Choroid plexus epithelial cell (primary cell): ENCODE measurements at regions not wholly inside any gene's neighbourhood (a gene's known extent, or its start where the extent isn't known, plus 50 kb on each side); places are given as distances from the start of the nearest gene placed in this dataset.

Experiments
- DNase-seq: peaks from one replicate; pipeline ENCODE4 v3.0.0-alpha.2; 2010; ENCODE audit warnings: low read depth
- H3K4me3 ChIP-seq: 2 replicates; pipeline ENCODE4 v1.5.1; 2011; ENCODE audit warnings: low read depth, mild to moderate bottlenecking, control low read depth, low read length, moderate library complexity
- TF ChIP-seq, protein P1 (sequence below): conservative IDR thresholded peaks from 2 replicates; pipeline ENCODE4 v1.5.1; 2011; ENCODE audit warnings: low read depth, mild to moderate bottlenecking, control low read depth, inconsistent platforms, low read length, moderate library complexity

GRCh38 chr5:125597338-125597737 lies 825.9 kb upstream of the GRAMD2B start:
- H3K4me3 ChIP-seq: no peak overlapping the region
- TF ChIP-seq, protein P1, sequence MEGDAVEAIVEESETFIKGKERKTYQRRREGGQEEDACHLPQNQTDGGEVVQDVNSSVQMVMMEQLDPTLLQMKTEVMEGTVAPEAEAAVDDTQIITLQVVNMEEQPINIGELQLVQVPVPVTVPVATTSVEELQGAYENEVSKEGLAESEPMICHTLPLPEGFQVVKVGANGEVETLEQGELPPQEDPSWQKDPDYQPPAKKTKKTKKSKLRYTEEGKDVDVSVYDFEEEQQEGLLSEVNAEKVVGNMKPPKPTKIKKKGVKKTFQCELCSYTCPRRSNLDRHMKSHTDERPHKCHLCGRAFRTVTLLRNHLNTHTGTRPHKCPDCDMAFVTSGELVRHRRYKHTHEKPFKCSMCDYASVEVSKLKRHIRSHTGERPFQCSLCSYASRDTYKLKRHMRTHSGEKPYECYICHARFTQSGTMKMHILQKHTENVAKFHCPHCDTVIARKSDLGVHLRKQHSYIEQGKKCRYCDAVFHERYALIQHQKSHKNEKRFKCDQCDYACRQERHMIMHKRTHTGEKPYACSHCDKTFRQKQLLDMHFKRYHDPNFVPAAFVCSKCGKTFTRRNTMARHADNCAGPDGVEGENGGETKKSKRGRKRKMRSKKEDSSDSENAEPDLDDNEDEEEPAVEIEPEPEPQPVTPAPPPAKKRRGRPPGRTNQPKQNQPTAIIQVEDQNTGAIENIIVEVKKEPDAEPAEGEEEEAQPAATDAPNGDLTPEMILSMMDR: no peak
- peak; percentile 41 for DNase-seq

GRCh38 chr5:125600559-125600958 lies 822.6 kb upstream of the GRAMD2B start:
- no peak overlapping the region for H3K4me3 ChIP-seq
- no peak for DNase-seq
- TF ChIP-seq, protein P1: no peak

GRCh38 chr5:125602184-125602583 lies 821.0 kb upstream of the GRAMD2B start:
- TF ChIP-seq, protein P1: no peak
- no peak for DNase-seq

GRCh38 chr5:125603321-125603720 lies 819.9 kb upstream of the GRAMD2B start:
- DNase-seq: peak; percentile 56
- H3K4me3 ChIP-seq: no peak overlapping the region
- TF ChIP-seq, protein P1: no peak

More at GRCh38 chr5:125602184-125602583, 821.0 kb upstream of the GRAMD2B start:
- no peak overlapping the region for H3K4me3 ChIP-seq

DNA sequence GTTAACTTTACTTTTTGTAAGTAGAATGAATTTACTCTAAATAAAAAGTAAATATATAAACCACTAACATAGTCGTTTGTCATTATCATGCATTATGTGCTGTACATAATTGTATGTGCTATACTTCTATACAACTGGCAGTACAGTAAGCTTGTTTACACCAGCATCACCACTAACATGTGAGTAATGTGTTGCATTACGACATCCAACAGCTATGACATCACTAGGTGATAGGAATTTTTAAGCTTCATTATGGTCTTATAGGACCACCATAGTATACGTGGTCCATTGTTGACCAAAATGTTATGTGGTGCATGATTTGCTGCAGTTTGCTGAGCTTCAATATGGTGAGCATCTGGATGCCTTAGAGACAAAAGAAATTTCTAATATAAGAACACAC lies 819.1 kb upstream of the GRAMD2B start:
- no peak overlapping the region for H3K4me3 ChIP-seq
- DNase-seq: peak; percentile 25
- TF ChIP-seq, protein P1: no peak

- DNase-seq: peak; percentile 77
- no peak overlapping the region for H3K4me3 ChIP-seq
- TF ChIP-seq, protein P1: no peak
Measured at GRCh38 chr5:125607018-125607417, 816.2 kb upstream of the GRAMD2B start.

DNA sequence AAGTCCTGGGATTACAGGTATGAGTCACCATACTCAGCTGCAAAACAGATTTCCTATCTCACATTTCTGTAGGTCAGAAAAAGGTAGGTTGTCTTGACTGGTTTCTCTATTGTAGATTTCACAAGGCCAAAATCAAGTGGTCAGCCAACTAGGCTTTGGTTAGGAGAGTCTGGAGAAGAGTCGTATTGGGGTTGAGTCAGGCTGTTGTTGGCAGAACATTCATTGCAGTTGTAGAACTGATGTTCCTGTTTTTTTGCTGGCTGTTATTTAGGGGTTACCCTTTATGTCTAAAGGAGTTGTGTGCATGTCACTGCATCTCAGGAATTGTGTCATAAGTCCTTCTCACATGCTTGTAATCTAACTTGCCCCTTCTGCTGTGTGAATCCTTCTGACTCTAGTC lies 814.2 kb upstream of the GRAMD2B start:
- TF ChIP-seq, protein P1: no peak
- no peak for DNase-seq
- H3K4me3 ChIP-seq: no peak overlapping the region
